ENCODE measurements at regions not wholly inside any gene's neighbourhood (a gene's known extent, or its start where the extent isn't known, plus 50 kb on each side); places are given as distances from the start of the nearest gene placed in this dataset.

DNA sequence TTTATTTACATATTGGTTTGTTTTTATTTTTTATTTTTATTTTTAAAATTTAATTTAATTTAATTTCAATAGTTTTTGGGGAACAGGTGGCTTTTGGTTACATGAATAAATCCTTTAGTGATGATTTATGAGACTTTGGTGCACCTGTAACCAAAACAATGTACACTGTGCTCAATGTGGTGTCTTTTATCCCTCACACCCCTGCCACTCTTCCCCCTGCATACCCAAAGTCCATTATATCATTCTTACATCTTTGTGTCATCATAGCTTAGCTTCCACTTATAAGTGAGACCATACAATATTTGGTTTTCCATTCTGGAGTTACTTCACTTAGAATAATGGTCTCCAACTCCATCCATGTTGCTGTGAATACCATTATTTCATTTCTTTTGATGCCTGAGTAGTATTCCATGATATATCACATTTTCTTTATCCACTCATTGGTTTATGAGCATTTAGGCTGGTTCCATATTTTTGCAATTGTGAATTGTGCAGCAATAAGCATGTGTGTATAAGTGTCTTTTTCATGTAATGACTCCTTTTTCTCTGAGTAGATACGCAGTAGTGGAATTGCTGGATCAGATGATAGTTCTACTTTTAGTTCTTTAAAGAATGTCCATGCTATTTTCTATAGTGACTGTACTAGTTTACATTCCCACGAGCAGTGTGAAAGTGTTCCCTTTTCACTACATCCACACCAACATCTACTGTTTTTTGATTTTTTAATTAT, 157.1 kb downstream of the CPXCR1 start:
- Histone ChIP-seq H2AK9ac (replicated peaks; ENCODE audit: low read depth, low read length, poor library complexity) (no peak overlapping the region), H2BK5ac (ENCODE audit: low read depth, low read length, poor library complexity, severe bottlenecking) (no peak overlapping the region), H2BK20ac (ENCODE audit: low read depth, low read length) (no peak overlapping the region), H4K91ac (ENCODE audit: insufficient read depth, low read depth, low read length) (no peak overlapping the region), H3K18ac (ENCODE audit: low read depth, low read length) (no peak overlapping the region), H3K56ac (ENCODE audit: extremely low read depth, insufficient read depth, low read length) (no peak overlapping the region), H2BK15ac (ENCODE audit: low read depth, low read length) (no peak overlapping the region), H3K9me3 (ENCODE audit: control insufficient read depth, insufficient read depth, low read length) (no peaks in the 10 kb centered on the region), H3K36me3 (ENCODE audit: control insufficient read depth, insufficient read depth, low read length) (no peaks in the 10 kb centered on the region), H3K9me1 (ENCODE audit: insufficient read depth, low read length) (no peaks in the 10 kb centered on the region), H2AK5ac (ENCODE audit: low read depth, low read length) (no peak overlapping the region), H3K4me3 (ENCODE audit: insufficient read depth, low read depth, low read length) (no peak overlapping the region), H2AFZ (replicated peaks; ENCODE audit: low read length, poor library complexity) (no peak overlapping the region), H3K27ac (ENCODE audit: insufficient read depth, low read length) (no peak overlapping the region), H3K9ac (ENCODE audit: low read depth, low read length) (no peak overlapping the region), H3K14ac (replicated peaks; ENCODE audit: low read depth, low read length) (no peak overlapping the region), H4K20me1 (ENCODE audit: insufficient read depth, low read length) (no peaks in the 10 kb centered on the region), H3K27me3 (ENCODE audit: control insufficient read depth, insufficient read depth, low read length) (no peaks in the 10 kb centered on the region), H3K4ac (ENCODE audit: low read depth, low read length) (no peak overlapping the region), H2BK120ac (ENCODE audit: low read depth, low read length) (no peak overlapping the region), H3K4me1 (ENCODE audit: control insufficient read depth, insufficient read depth, low read length) (no peaks in the 10 kb centered on the region), H3K4me2 (ENCODE audit: low read depth, low read length) (no peak overlapping the region), H4K5ac (ENCODE audit: low read depth, low read length) (no peak overlapping the region), H3K79me1 (ENCODE audit: low read depth in 1 of 2, low read length in 2 of 2) (no peaks in the 10 kb centered on the region), H4K8ac (ENCODE audit: low read depth in 2 of 2, low read length in 2 of 2) (no peak overlapping the region), H3K23ac (ENCODE audit: low read depth, low read length) (no peak overlapping the region)
- no TSS peak for BruUV-seq (replicated peaks)
- TF ChIP-seq MAFK (IDR thresholded peaks at IDR 0.05; ENCODE audit: low read depth, low read length) (no peak), NFE2L2 (IDR thresholded peaks at IDR 0.05; ENCODE audit: low read depth, low read length) (no peak), MXI1 (IDR thresholded peaks at IDR 0.05; ENCODE audit: borderline replicate concordance, low read depth, low read length) (no peak), FOS (IDR thresholded peaks at IDR 0.05; ENCODE audit: low read depth, low read length) (no peak), MAZ (IDR thresholded peaks at IDR 0.05; ENCODE audit: borderline replicate concordance, low read depth, low read length) (no peak), CEBPB (IDR thresholded peaks at IDR 0.05; ENCODE audit: low read depth, low read length) (no peak), RCOR1 (IDR thresholded peaks at IDR 0.05; ENCODE audit: insufficient replicate concordance, low read length) (no peak), BHLHE40 (IDR thresholded peaks at IDR 0.05; ENCODE audit: low read depth, low read length) (no peak), SMC3 (IDR thresholded peaks at IDR 0.05; ENCODE audit: low read depth, low read length) (no peak), RFX5 (IDR thresholded peaks at IDR 0.05; ENCODE audit: low read depth, low read length) (no peak), CHD1 (IDR thresholded peaks at IDR 0.05; ENCODE audit: low read depth, low read length) (no peak), RAD21 (IDR thresholded peaks at IDR 0.05; ENCODE audit: low read length) (no peak), POLR2A (IDR thresholded peaks at IDR 0.05; ENCODE audit: low read depth, low read length) (no peak)
- TF ChIP-seq, protein P1, sequence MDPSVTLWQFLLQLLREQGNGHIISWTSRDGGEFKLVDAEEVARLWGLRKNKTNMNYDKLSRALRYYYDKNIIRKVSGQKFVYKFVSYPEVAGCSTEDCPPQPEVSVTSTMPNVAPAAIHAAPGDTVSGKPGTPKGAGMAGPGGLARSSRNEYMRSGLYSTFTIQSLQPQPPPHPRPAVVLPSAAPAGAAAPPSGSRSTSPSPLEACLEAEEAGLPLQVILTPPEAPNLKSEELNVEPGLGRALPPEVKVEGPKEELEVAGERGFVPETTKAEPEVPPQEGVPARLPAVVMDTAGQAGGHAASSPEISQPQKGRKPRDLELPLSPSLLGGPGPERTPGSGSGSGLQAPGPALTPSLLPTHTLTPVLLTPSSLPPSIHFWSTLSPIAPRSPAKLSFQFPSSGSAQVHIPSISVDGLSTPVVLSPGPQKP (IDR thresholded peaks at IDR 0.05; ENCODE audit: borderline replicate concordance, low read depth, low read length) = no peak
- TF ChIP-seq, protein P2, sequence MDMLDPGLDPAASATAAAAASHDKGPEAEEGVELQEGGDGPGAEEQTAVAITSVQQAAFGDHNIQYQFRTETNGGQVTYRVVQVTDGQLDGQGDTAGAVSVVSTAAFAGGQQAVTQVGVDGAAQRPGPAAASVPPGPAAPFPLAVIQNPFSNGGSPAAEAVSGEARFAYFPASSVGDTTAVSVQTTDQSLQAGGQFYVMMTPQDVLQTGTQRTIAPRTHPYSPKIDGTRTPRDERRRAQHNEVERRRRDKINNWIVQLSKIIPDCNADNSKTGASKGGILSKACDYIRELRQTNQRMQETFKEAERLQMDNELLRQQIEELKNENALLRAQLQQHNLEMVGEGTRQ (IDR thresholded peaks at IDR 0.05; ENCODE audit: low read depth, low read length) = no peak
- TF ChIP-seq, protein P3, sequence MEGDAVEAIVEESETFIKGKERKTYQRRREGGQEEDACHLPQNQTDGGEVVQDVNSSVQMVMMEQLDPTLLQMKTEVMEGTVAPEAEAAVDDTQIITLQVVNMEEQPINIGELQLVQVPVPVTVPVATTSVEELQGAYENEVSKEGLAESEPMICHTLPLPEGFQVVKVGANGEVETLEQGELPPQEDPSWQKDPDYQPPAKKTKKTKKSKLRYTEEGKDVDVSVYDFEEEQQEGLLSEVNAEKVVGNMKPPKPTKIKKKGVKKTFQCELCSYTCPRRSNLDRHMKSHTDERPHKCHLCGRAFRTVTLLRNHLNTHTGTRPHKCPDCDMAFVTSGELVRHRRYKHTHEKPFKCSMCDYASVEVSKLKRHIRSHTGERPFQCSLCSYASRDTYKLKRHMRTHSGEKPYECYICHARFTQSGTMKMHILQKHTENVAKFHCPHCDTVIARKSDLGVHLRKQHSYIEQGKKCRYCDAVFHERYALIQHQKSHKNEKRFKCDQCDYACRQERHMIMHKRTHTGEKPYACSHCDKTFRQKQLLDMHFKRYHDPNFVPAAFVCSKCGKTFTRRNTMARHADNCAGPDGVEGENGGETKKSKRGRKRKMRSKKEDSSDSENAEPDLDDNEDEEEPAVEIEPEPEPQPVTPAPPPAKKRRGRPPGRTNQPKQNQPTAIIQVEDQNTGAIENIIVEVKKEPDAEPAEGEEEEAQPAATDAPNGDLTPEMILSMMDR (conservative IDR thresholded peaks at IDR 0.05; ENCODE audit: low read depth, low read length) = no peak
- no peak for ATAC-seq (ENCODE audit: low read depth)
- intact Hi-C loops (cut with micrococcal nuclease) = no loop called here
- dilution Hi-C loops (cut with HindIII; ENCODE audit: low sequenced_read_pairs, unreplicated experiment) = no loop called here
- in situ Hi-C loops (cut with MboI; ENCODE audit: low sequenced_read_pairs) = no loop called here
- ChIA-PET CTCF (no interaction called here), POLR2A (ENCODE audit: unreplicated experiment) (no interaction called here)
- WGBS, 2 experiments (ENCODE audit: extremely low coverage in 2 of 2, insufficient read length in 1 of 2) = no CpG with 5 or more reads among the region's 2 CpGs
- no peak for DNase-seq
